NCI-H1105 treated with DMSO at 0.1 percent for 48 hours (cell line): ENCODE measurements at regions not wholly inside any gene's neighbourhood (a gene's known extent, or its start where the extent isn't known, plus 50 kb on each side); places are given as distances from the start of the nearest gene placed in this dataset.

Experiments
- DNase-seq: peaks from one replicate; lab custom pipeline; 2025; lab: John Stamatoyannopoulos, UW

DNA sequence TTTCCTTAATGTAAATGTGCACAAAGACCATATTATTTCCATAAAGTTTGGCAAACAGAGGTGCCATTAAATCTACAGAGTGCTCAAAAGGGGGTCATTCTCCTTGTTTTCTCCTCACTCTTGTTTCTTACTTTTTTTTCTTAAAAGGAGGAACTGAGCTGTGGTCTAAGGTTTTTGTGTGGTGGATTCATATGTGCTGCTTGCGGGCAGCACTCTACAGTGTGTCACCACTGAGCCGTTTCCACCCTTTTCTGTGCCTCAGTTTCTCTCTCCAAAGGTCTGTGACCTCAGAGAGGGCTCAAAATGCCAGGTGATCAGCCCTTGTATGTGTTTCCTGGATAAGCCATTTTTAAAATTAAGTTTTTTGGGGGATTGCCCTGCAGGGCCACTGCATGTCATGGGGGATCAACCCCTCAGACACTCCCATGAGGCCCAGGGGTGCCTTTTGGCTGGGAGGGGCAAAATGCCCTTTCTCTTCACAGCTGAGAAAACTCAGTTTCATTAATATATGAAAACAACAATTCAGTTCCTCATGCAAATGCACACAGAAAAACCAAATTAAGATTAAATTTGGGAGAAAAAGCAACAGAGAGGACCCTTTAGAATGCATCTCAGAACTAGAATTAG lies 56.9 kb upstream of the VOPP1 start:
- DNase-seq = no peak

DNA sequence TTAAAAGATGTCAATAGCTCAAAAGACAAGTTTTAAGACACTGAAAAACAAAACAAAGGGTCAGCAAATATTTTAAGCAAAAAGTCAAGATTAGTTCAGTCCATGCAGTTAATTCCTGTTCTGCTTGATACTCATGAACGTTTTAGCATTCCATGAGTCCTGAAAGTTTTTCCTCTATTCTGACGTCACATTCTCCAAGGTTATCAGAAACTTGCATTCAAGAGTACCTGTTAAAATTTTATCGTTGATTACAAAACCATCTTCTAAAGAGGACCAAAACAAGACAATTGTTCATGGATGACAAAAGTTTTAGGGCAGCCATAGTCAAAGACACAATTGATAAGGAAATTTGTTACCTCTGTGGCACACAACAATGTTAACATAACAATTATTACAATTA lies 52.5 kb upstream of the VOPP1 start:
- DNase-seq = no peak

DNA sequence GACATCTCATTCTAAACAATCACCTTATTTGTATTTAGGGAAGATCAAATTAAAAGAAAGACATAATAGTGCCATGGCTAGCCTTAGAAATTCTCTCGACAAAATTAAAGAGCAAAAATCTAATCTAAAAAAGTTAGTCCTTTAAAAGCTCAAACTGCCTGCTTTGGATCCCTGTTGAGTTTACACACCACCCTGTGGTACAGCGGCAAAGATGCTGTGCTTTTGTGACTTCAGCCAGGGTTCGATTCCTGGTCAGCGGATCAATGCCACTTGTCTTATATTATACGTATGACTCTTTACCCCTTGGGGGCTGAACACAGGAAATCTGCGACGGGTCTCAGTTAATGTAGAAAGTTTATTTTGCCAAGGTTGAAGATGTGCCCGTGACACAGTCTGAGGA lies 51.3 kb upstream of the VOPP1 start:
- no peak for DNase-seq

DNA sequence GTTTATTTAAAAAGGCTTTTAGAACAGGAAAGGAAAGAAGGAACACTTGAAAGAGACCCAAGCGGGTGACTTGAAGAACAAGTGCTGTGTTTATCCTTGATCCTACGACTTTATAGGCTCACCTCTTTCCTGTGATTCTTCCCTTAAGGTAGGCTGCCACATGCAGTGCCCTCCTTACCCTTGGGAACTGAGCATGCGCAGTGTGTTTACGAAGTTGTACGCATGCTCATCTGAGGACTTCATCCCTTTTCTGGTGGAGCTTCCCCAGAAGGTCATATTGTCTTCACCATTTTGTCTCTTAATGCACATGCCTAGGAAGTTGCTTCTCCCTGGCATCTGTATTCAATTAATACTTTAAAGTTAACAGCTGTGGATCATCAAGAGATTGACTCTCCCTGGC lies 49.9 kb upstream of the VOPP1 start:
- DNase-seq = no peak
